A549 (cell line): ENCODE measurements at regions not wholly inside any gene's neighbourhood (a gene's known extent, or its start where the extent isn't known, plus 50 kb on each side); places are given as distances from the start of the nearest gene placed in this dataset.

Experiments used
- ATAC-seq, 2 experiments: fragments of 200-7000 bp in 1 of 2; fragments of >200 bp in 1 of 2; cut with Nextera tagmentation in 1 of 2; cut with Tn5 transposase in 1 of 2; 3 replicates each; pipeline versions ENCODE4 v1.8.0 to v1.9.1; 2018 to 2020; ENCODE audit warnings: mild to moderate bottlenecking in 1 of 2, moderate library complexity in 1 of 2
- CTCF ChIA-PET: fragments of 300-600 bp; sonication (Branson Sonifier 250); formaldehyde crosslinking; extraction: SDS; loops from one replicate; lab custom pipeline; 2021; ENCODE audit warnings: antibody characterized with exemption, inconsistent platforms; lab: Yijun Ruan, JAX
- POLR2A ChIA-PET: fragments of 350-600 bp; formaldehyde crosslinking; extraction: SDS; loops from one replicate; lab custom pipeline; 2021; ENCODE audit warnings: antibody characterized with exemption, inconsistent platforms; lab: Yijun Ruan, JAX
- DNase-seq, 2 experiments: peaks; one replicate each; pipeline versions ENCODE4 v3.0.0 to v3.0.0-alpha.2; 2011 to 2016; ENCODE audit warnings: low read depth in 1 of 2, low spot score in 1 of 2
- FAIRE-seq: peaks from 2 replicates; lab custom pipeline; 2011; peaks lifted over from hg19 to GRCh38; lab: Jason Lieb, UNC
- H3K27ac ChIP-seq, 2 experiments: fragments of >200 bp; sonication (Bioruptor Twin); formaldehyde crosslinking; 3 replicates each; pipeline ENCODE4 v1.5.1; 2016 to 2017
- H3K4me1 ChIP-seq: fragments of >200 bp; sonication (Bioruptor Twin); formaldehyde crosslinking; 3 replicates; pipeline ENCODE4 v1.6.1; 2016
- H3K4me2 ChIP-seq: fragments of >200 bp; sonication (Bioruptor Twin); formaldehyde crosslinking; 3 replicates; pipeline ENCODE4 v1.6.1; 2016
- H3K4me3 ChIP-seq: fragments of >200 bp; sonication (Bioruptor Twin); formaldehyde crosslinking; 3 replicates; pipeline ENCODE4 v1.5.1; 2016
- H3K9me3 ChIP-seq: fragments of >200 bp; sonication (Bioruptor Twin); formaldehyde crosslinking; 3 replicates; pipeline ENCODE4 v1.6.1; 2016
- CBX2 ChIP-seq: fragments of 200-600 bp; sonication (generic); IDR thresholded peaks from 2 replicates; pipeline ENCODE4 v1.6.1; 2016; ENCODE audit warnings: low read depth, mild to moderate bottlenecking, borderline replicate concordance
- CEBPB ChIP-seq, 2 experiments: fragments of >200 bp in 1 of 2; sonication (Bioruptor Twin) in 1 of 2; formaldehyde crosslinking in 1 of 2; IDR thresholded peaks; 2 replicates each; pipeline ENCODE4 v1.6.1; 2012 to 2016
- CTCF ChIP-seq: fragments of >200 bp; sonication (Bioruptor Twin); formaldehyde crosslinking; IDR thresholded peaks from 3 replicates; pipeline ENCODE4 v1.5.1; 2016
- EHMT2 ChIP-seq: fragments of 200-600 bp; sonication (generic); IDR thresholded peaks from 2 replicates; pipeline ENCODE4 v1.6.1; 2016; ENCODE audit warnings: antibody characterized with exemption, low read depth, mild to moderate bottlenecking, moderate library complexity
- EP300 ChIP-seq, 2 experiments: fragments of >200 bp; sonication (Bioruptor Twin); formaldehyde crosslinking; IDR thresholded peaks; 2 replicates in 1 of 2; 3 replicates in 1 of 2; pipeline ENCODE4 v1.6.1; 2016 to 2017
- FOSB ChIP-seq: fragments of 250-450 bp; sonication (Bioruptor Pico); IDR thresholded peaks from 2 replicates; pipeline ENCODE4 v1.5.0; 2020; ENCODE audit warnings: mild to moderate bottlenecking, moderate library complexity
- FOSL2 ChIP-seq, 2 experiments: fragments of 450-650 bp in 1 of 2; fragments of >200 bp in 1 of 2; sonication (Bioruptor Twin) in 1 of 2; formaldehyde crosslinking; IDR thresholded peaks; 2 replicates each; pipeline versions ENCODE4 v1.5.0 to v1.6.1; 2016 to 2020; ENCODE audit warnings: mild to moderate bottlenecking in 1 of 2, moderate library complexity in 1 of 2
- FOXS1 ChIP-seq: fragments of 250-450 bp; sonication (Bioruptor Pico); IDR thresholded peaks from 2 replicates; pipeline ENCODE4 v1.5.0; 2020; ENCODE audit warnings: mild to moderate bottlenecking, moderate library complexity
- GATA3 ChIP-seq: IDR thresholded peaks from 2 replicates; pipeline ENCODE4 v1.6.1; 2012; ENCODE audit warnings: borderline replicate concordance
- HDAC2 ChIP-seq: fragments of 200-600 bp; sonication (generic); IDR thresholded peaks from 2 replicates; pipeline ENCODE4 v1.6.1; 2016
- HEYL ChIP-seq: fragments of 250-450 bp; sonication (Bioruptor Pico); IDR thresholded peaks from 2 replicates; pipeline ENCODE4 v1.8.0; 2021; ENCODE audit warnings: mild to moderate bottlenecking, moderate library complexity
- HMGXB4 ChIP-seq: fragments of 250-450 bp; sonication (Bioruptor Pico); IDR thresholded peaks from 2 replicates; pipeline ENCODE4 v1.5.0; 2021; ENCODE audit warnings: mild to moderate bottlenecking, moderate library complexity, borderline replicate concordance
- HOXA7 ChIP-seq: fragments of 250-450 bp; sonication (Bioruptor Pico); IDR thresholded peaks from 2 replicates; pipeline ENCODE4 v1.5.0; 2020; ENCODE audit warnings: mild to moderate bottlenecking, moderate library complexity
- HOXB5 ChIP-seq: fragments of 250-450 bp; sonication (Bioruptor Pico); IDR thresholded peaks from 2 replicates; pipeline ENCODE4 v1.5.0; 2020; ENCODE audit warnings: mild to moderate bottlenecking, moderate library complexity
- JUN ChIP-seq, 2 experiments: fragments of >200 bp; sonication (Bioruptor Twin); formaldehyde crosslinking; IDR thresholded peaks; 2 replicates in 1 of 2; 3 replicates in 1 of 2; pipeline ENCODE4 v1.6.1; 2016 to 2017
- KDM1A ChIP-seq: fragments of 200-600 bp; sonication (generic); IDR thresholded peaks from 2 replicates; pipeline ENCODE4 v1.6.1; 2016; ENCODE audit warnings: low read depth, mild to moderate bottlenecking
- MAFK ChIP-seq: fragments of 450-650 bp; IDR thresholded peaks from 2 replicates; pipeline ENCODE4 v1.6.1; 2014; ENCODE audit not compliant: partially characterized antibody
- MAX ChIP-seq: IDR thresholded peaks from 2 replicates; pipeline ENCODE4 v1.6.1; 2012
- NFE2L2 ChIP-seq: fragments of 150-350 bp; conservative IDR thresholded peaks from 2 replicates; pipeline ENCODE4 v1.6.1; 2014; ENCODE audit warnings: low read length
- RAD21 ChIP-seq, 2 experiments: fragments of >200 bp in 1 of 2; sonication (Bioruptor Twin) in 1 of 2; formaldehyde crosslinking in 1 of 2; IDR thresholded peaks in 1 of 2; conservative IDR thresholded peaks in 1 of 2; 2 replicates in 1 of 2; 3 replicates in 1 of 2; pipeline ENCODE4 v1.6.1; 2012 to 2018; ENCODE audit warnings: inconsistent platforms in 1 of 2
- RARB ChIP-seq: fragments of 250-450 bp; sonication (Bioruptor Pico); IDR thresholded peaks from 2 replicates; pipeline ENCODE4 v1.8.0; 2021; ENCODE audit warnings: mild to moderate bottlenecking, moderate library complexity
- REST ChIP-seq: fragments of 200-600 bp; sonication (generic); IDR thresholded peaks from 2 replicates; pipeline ENCODE4 v1.6.1; 2016; ENCODE audit warnings: antibody characterized with exemption, mild to moderate bottlenecking, moderate library complexity
- RFX5 ChIP-seq: fragments of 450-650 bp; IDR thresholded peaks from 2 replicates; pipeline ENCODE4 v1.7.1; 2014; ENCODE audit warnings: antibody characterized with exemption, mild to moderate bottlenecking, moderate library complexity
- SMC3 ChIP-seq: fragments of >200 bp; sonication (Bioruptor Twin); formaldehyde crosslinking; IDR thresholded peaks from 3 replicates; pipeline ENCODE4 v1.6.1; 2018; ENCODE audit warnings: inconsistent platforms
- USF2 ChIP-seq: fragments of 450-650 bp; IDR thresholded peaks from 2 replicates; pipeline ENCODE4 v1.6.1; 2014; ENCODE audit warnings: antibody characterized with exemption
- ZNF302 ChIP-seq: fragments of 250-450 bp; sonication (Bioruptor Pico); IDR thresholded peaks from 2 replicates; pipeline ENCODE4 v1.9.0; 2021; ENCODE audit warnings: inconsistent platforms, mild to moderate bottlenecking, moderate library complexity
- WGBS: methylation state at CpG from one replicate; pipeline ENCODE4 v1.1.6; 2017; ENCODE audit errors: missing lambda C conversion rate; 5-methylcytosine and 5-hydroxymethylcytosine counted together

- TF ChIP-seq RARB (no peak), JUN (IDR thresholded peaks at IDR 0.05) (no peak)
These were observed 399.3 kb upstream of the RGMA start (continued) for GRCh38 chr15:93488296-93488713.

- H3K4me2 ChIP-seq: no peak overlapping the region
- H3K4me1 ChIP-seq: no peaks in the 10 kb centered on the region
- H3K4me3 ChIP-seq: no peak overlapping the region
- H3K9me3 ChIP-seq: no peaks in the 10 kb centered on the region
- no peak overlapping the region for H3K27ac ChIP-seq
- CTCF ChIA-PET: no interaction called here
- TF ChIP-seq RAD21 (conservative IDR thresholded peaks at IDR 0.05 in 1 of 2, IDR thresholded peaks at IDR 0.05 in 1 of 2): no peak
- TF ChIP-seq REST: no peak
- no peak for TF ChIP-seq EP300 (IDR thresholded peaks at IDR 0.05)
- TF ChIP-seq HDAC2: no peak
- no peak for TF ChIP-seq HEYL (CRISPR knock-in tag)
- TF ChIP-seq CTCF: no peak
- no peak for TF ChIP-seq CEBPB (IDR thresholded peaks at IDR 0.05)
- TF ChIP-seq FOSB (CRISPR knock-in tag): no peak
- TF ChIP-seq RARB: no peak
- no peak for TF ChIP-seq NFE2L2
- TF ChIP-seq MAX: no peak
- TF ChIP-seq HOXA7 (CRISPR knock-in tag): no peak
- TF ChIP-seq FOSL2 (IDR thresholded peaks at IDR 0.05): no peak
- TF ChIP-seq FOSL2 (CRISPR knock-in tag; IDR thresholded peaks at IDR 0.05): no peak
- TF ChIP-seq, all 56 proteins: peak for 0
- DNase-seq: no peak
- POLR2A ChIA-PET: no interaction called here
- WGBS: 14% methylated on average over 13 of the region's 13 CpGs
- ATAC-seq: no peak
- no peak for FAIRE-seq
These were observed 397.6 kb upstream of the RGMA start for GRCh38 chr15:93486407-93487117.

GRCh38 chr15:93485438-93486327, 396.7 kb upstream of the RGMA start:
- Histone ChIP-seq H3K4me2 (no peak overlapping the region), H3K9me3 (no peaks in the 10 kb centered on the region), H3K4me1 (no peaks in the 10 kb centered on the region), H3K27ac (no peak overlapping the region), H3K4me3 (no peak overlapping the region)
- FAIRE-seq: no peak
- no peak for DNase-seq
- POLR2A ChIA-PET: no interaction called here
- CTCF ChIA-PET: no interaction called here
- 5% methylated on average over 11 of the region's 11 CpGs for WGBS
- no peak for ATAC-seq
- TF ChIP-seq HMGXB4 (CRISPR knock-in tag): no peak
- no peak for TF ChIP-seq RFX5
- no peak for TF ChIP-seq FOXS1
- TF ChIP-seq HDAC2: no peak
- TF ChIP-seq EHMT2: no peak
- TF ChIP-seq USF2: no peak
- no peak for TF ChIP-seq KDM1A
- no peak for TF ChIP-seq ZNF302
- TF ChIP-seq HOXB5 (CRISPR knock-in tag): no peak
- TF ChIP-seq GATA3: no peak
- no peak for TF ChIP-seq CEBPB (IDR thresholded peaks at IDR 0.05)
- TF ChIP-seq MAFK: no peak
- no peak for TF ChIP-seq RARB
- no peak for TF ChIP-seq SMC3
- no peak for TF ChIP-seq CBX2
